Spleen (tissue), 11 donors: ENCODE measurements at regions not wholly inside any gene's neighbourhood (a gene's known extent, or its start where the extent isn't known, plus 50 kb on each side); places are given as distances from the start of the nearest gene placed in this dataset.

Experiments
- DNase-seq: peaks from one replicate; pipeline ENCODE4 v3.0.0-alpha.2; 2020
- H3K27ac ChIP-seq, 8 donors: fragments of 200-600 bp; sonication (generic) in 7 of 8; 1 replicate in 4 of 8; 2 replicates in 4 of 8; pipeline versions ENCODE4 v1.5.0 to v1.8.0; 2016 to 2021; ENCODE audit warnings: inconsistent platforms in 4 of 8, mild to moderate bottlenecking in 4 of 8, moderate library complexity in 1 of 8
- H3K27me3 ChIP-seq, 7 donors: fragments of 200-600 bp; sonication (generic) in 6 of 7; replicated peaks in 1 of 7; 1 replicate in 4 of 7; 2 replicates in 3 of 7; pipeline versions ENCODE4 v1.5.0 to v1.8.0; 2016 to 2021; ENCODE audit warnings: inconsistent platforms in 3 of 7, mild to moderate bottlenecking in 1 of 7
- H3K36me3 ChIP-seq, 6 donors: fragments of 200-600 bp; sonication (generic) in 5 of 6; 1 replicate in 4 of 6; 2 replicates in 2 of 6; pipeline versions ENCODE4 v1.5.0 to v1.8.0; 2016 to 2021; ENCODE audit warnings: inconsistent platforms in 2 of 6
- H3K4me1 ChIP-seq, 6 donors: fragments of 200-600 bp; sonication (generic) in 5 of 6; 1 replicate in 3 of 6; 2 replicates in 3 of 6; pipeline versions ENCODE4 v1.5.0 to v1.8.0; 2016 to 2021; ENCODE audit warnings: inconsistent platforms in 3 of 6
- H3K4me3 ChIP-seq, 8 donors: fragments of 200-600 bp; sonication (generic) in 7 of 8; 1 replicate in 4 of 8; 2 replicates in 4 of 8; pipeline versions ENCODE4 v1.5.0 to v1.8.0; 2016 to 2021; ENCODE audit warnings: inconsistent platforms in 4 of 8, mild to moderate bottlenecking in 4 of 8, moderate library complexity in 2 of 8
- H3K9me3 ChIP-seq, 8 donors: fragments of 200-600 bp; sonication (generic) in 7 of 8; 1 replicate in 4 of 8; 2 replicates in 4 of 8; pipeline versions ENCODE4 v1.5.0 to v1.8.0; 2016 to 2021; ENCODE audit warnings: inconsistent platforms in 4 of 8
- CTCF ChIP-seq, 11 experiments: fragments of 200-600 bp in 7 of 11; fragments of 450-650 bp in 4 of 11; sonication (generic) in 4 of 11; IDR thresholded peaks in 8 of 11; conservative IDR thresholded peaks in 3 of 11; 1 replicate in 7 of 11; 2 replicates in 4 of 11; pipeline versions ENCODE4 v1.4.0 to v1.8.0; 2016 to 2021; ENCODE audit warnings: antibody characterized with exemption in 11 of 11, inconsistent platforms in 4 of 11, mild to moderate bottlenecking in 1 of 11
- POLR2A ChIP-seq, 3 donors: fragments of 450-650 bp; IDR thresholded peaks; one replicate each; pipeline ENCODE4 v1.5.1; 2017; ENCODE audit warnings: antibody characterized with exemption in 3 of 3, mild to moderate bottlenecking in 1 of 3
- POLR2AphosphoS5 ChIP-seq, 3 donors: sonication (generic); formaldehyde crosslinking; IDR thresholded peaks; one replicate each; pipeline ENCODE4 v1.5.1; 2017; ENCODE audit warnings: antibody characterized with exemption in 3 of 3
- WGBS, 5 donors: extraction: QIAGEN DNeasy Blood & Tissue Kit in 3 of 5; methylation state at CpG; one replicate each; pipeline versions ENCODE4 v1.1.5 to v1.1.7; 2013 to 2018; 5-methylcytosine and 5-hydroxymethylcytosine counted together
- intact Hi-C: fragments of 100-400 bp; cut with DNase I; formaldehyde crosslinking; loops from one replicate; pipeline ENCODE4 v1.15.0; 2023; ENCODE audit warnings: low total_unique reads
- donor health status: healthy with polysubstance abuse.
- donor health status: DM: no; HTN: no; CAD: no; lungs with moderate emphysema.
- donor health status: DM: no; HTN: no; CAD: no.
- donor health status: Bipolar disorder and iron deficiency.
- donor health status: healthy.
- donor health status: DM: no; HTN: no; CAD: no.
- donor health status: DM: yes; HTN: yes; CAD: no.

GRCh38 chr2:134132490-134132857 lies 121.4 kb upstream of the MGAT5 start:
- Histone ChIP-seq H3K9me3 (peaks cover 0 to 4% (median 0%) of the 10 kb centered on the region in 8 donors), H3K27me3 (no peaks in the 10 kb centered on the region), H3K36me3 (peaks cover 0 to 30% (median 3%) of the 10 kb centered on the region in 6 donors), H3K4me1 (peaks cover 20 to 96% (median 57%) of the 10 kb centered on the region in 6 donors), H3K4me3 (no peak overlapping the region), H3K27ac (no peak overlapping the region)
- WGBS, 5 donors = 72 to 92% (median 83%) methylated on average over 3 of the region's 3 CpGs
- no peak for DNase-seq
- intact Hi-C loops = no loop called here
- TF ChIP-seq POLR2A (IDR thresholded peaks at IDR 0.05) (no peak), CTCF (IDR thresholded peaks at IDR 0.05 in 8 of 11, conservative IDR thresholded peaks at IDR 0.05 in 3 of 11) (no peak), POLR2AphosphoS5 (IDR thresholded peaks at IDR 0.05) (no peak)

GRCh38 chr2:134133622-134134312 lies 120.1 kb upstream of the MGAT5 start:
- Histone ChIP-seq H3K27ac (no peak overlapping the region), H3K9me3 (peaks cover 0 to 4% (median 0%) of the 10 kb centered on the region in 8 donors), H3K4me3 (no peak overlapping the region), H3K27me3 (no peaks in the 10 kb centered on the region), H3K36me3 (peaks cover 0 to 30% (median 3%) of the 10 kb centered on the region in 6 donors), H3K4me1 (peaks cover 24 to 96% (median 56%) of the 10 kb centered on the region in 6 donors)
- intact Hi-C loops = no loop called here
- no peak for DNase-seq
- TF ChIP-seq POLR2AphosphoS5 (IDR thresholded peaks at IDR 0.05) (no peak), CTCF (IDR thresholded peaks at IDR 0.05 in 8 of 11, conservative IDR thresholded peaks at IDR 0.05 in 3 of 11) (no peak), POLR2A (IDR thresholded peaks at IDR 0.05) (no peak)
- WGBS, 5 donors = 88 to 92% (median 89%) methylated on average over 6 of the region's 6 CpGs

GRCh38 chr2:134134313-134134706 lies 119.6 kb upstream of the MGAT5 start:
- no peak for TF ChIP-seq POLR2AphosphoS5 (IDR thresholded peaks at IDR 0.05)
- no peak for TF ChIP-seq CTCF (IDR thresholded peaks at IDR 0.05 in 8 of 11, conservative IDR thresholded peaks at IDR 0.05 in 3 of 11)
- no peak for TF ChIP-seq POLR2A (IDR thresholded peaks at IDR 0.05)
- peaks cover 0 to 30% (median 3%) of the 10 kb centered on the region in 6 donors for H3K36me3 ChIP-seq
- H3K4me1 ChIP-seq = peaks cover 24 to 96% (median 55%) of the 10 kb centered on the region in 6 donors
- intact Hi-C loops = no loop called here
- DNase-seq = no peak
- no peak overlapping the region for H3K4me3 ChIP-seq
- WGBS, 5 donors = 91 to 98% (median 93%) methylated on average over 2 of the region's 2 CpGs
- no peak overlapping the region for H3K27ac ChIP-seq
- H3K27me3 ChIP-seq = no peaks in the 10 kb centered on the region
- H3K9me3 ChIP-seq = peaks cover 0 to 4% (median 0%) of the 10 kb centered on the region in 8 donors

- no peak overlapping the region for H3K27ac ChIP-seq
- peaks cover 0 to 28% (median 3%) of the 10 kb centered on the region in 6 donors for H3K36me3 ChIP-seq
- H3K27me3 ChIP-seq = no peaks in the 10 kb centered on the region
- WGBS, 5 donors = 92 to 98% (median 96%) methylated on average over 3 of the region's 3 CpGs
- no peak overlapping the region for H3K4me3 ChIP-seq
- no peak for TF ChIP-seq POLR2A (IDR thresholded peaks at IDR 0.05)
- TF ChIP-seq CTCF (IDR thresholded peaks at IDR 0.05 in 8 of 11, conservative IDR thresholded peaks at IDR 0.05 in 3 of 11) = no peak
- peaks cover 0 to 4% (median 0%) of the 10 kb centered on the region in 8 donors for H3K9me3 ChIP-seq
- DNase-seq = no peak
- peaks cover 24 to 96% (median 59%) of the 10 kb centered on the region in 6 donors for H3K4me1 ChIP-seq
- intact Hi-C loops = no loop called here
Observed at GRCh38 chr2:134134827-134135226, 119.0 kb upstream of the MGAT5 start.
